Endometrial microvascular endothelial cells (primary cell): ENCODE measurements at regions not wholly inside any gene's neighbourhood (a gene's known extent, or its start where the extent isn't known, plus 50 kb on each side); places are given as distances from the start of the nearest gene placed in this dataset.
"Not testable (repeated sequence)": the region's sequence is repeated elsewhere in the genome, so short reads cannot be mapped to it uniquely, and the experiment has no call there.

ENCODE experiments used
- in situ Hi-C: cut with HindIII; loops from 2 replicates; pipeline ENCODE4 v1.10.0; 2017; ENCODE audit warnings: low sequenced_read_pairs, low pct_unique_long_range_greater_than_20kb; ENCODE audit errors: inconsistent ontology term

GRCh38 chr2:82062463-82062862 lies 1757.9 kb upstream of the LRRTM1 start:
- in situ Hi-C loops: no loop called here

GRCh38 chr2:82055846-82056245 lies 1751.3 kb upstream of the LRRTM1 start:
- in situ Hi-C loops: no loop called here

GRCh38 chr2:82043867-82044266 lies 1739.3 kb upstream of the LRRTM1 start:
- in situ Hi-C loops: no loop called here

- in situ Hi-C loops: no loop called here
Measured at GRCh38 chr2:82027921-82028615, 1723.5 kb upstream of the LRRTM1 start.

- in situ Hi-C loops: no loop called here
Measured at GRCh38 chr2:82023710-82024109, 1719.2 kb upstream of the LRRTM1 start.

GRCh38 chr2:82013641-82014040 lies 1709.1 kb upstream of the LRRTM1 start:
- in situ Hi-C loops: no loop called here

GRCh38 chr2:82007071-82007664 lies 1702.6 kb upstream of the LRRTM1 start:
- in situ Hi-C loops: no loop called here

GRCh38 chr2:82005889-82006288 lies 1701.3 kb upstream of the LRRTM1 start:
- in situ Hi-C loops: not testable (repeated sequence)

GRCh38 chr2:82001614-82002013 lies 1697.1 kb upstream of the LRRTM1 start:
- in situ Hi-C loops: no loop called here

- in situ Hi-C loops: no loop called here
Measured at GRCh38 chr2:82000606-82001005, 1696.1 kb upstream of the LRRTM1 start.

GRCh38 chr2:81996332-81996731 lies 1691.8 kb upstream of the LRRTM1 start:
- in situ Hi-C loops: no loop called here

GRCh38 chr2:81991282-81991681 lies 1686.7 kb upstream of the LRRTM1 start:
- in situ Hi-C loops: no loop called here

GRCh38 chr2:81987370-81987769 lies 1682.8 kb upstream of the LRRTM1 start:
- in situ Hi-C loops: no loop called here

- in situ Hi-C loops: no loop called here
Measured at GRCh38 chr2:81984969-81985637, 1680.6 kb upstream of the LRRTM1 start.

- in situ Hi-C loops: no loop called here
Measured at GRCh38 chr2:81981585-81981984, 1677.0 kb upstream of the LRRTM1 start.

GRCh38 chr2:81979086-81979485 lies 1674.5 kb upstream of the LRRTM1 start:
- in situ Hi-C loops: no loop called here

GRCh38 chr2:81976998-81977397 lies 1672.4 kb upstream of the LRRTM1 start:
- in situ Hi-C loops: no loop called here

- in situ Hi-C loops: no loop called here
Measured at GRCh38 chr2:81974216-81974615, 1669.7 kb upstream of the LRRTM1 start.

GRCh38 chr2:81942876-81943275 lies 1638.3 kb upstream of the LRRTM1 start:
- in situ Hi-C loops: no loop called here

- in situ Hi-C loops: no loop called here
Measured at GRCh38 chr2:81942136-81942680, 1637.7 kb upstream of the LRRTM1 start.
